ENCODE measurements at regions not wholly inside any gene's neighbourhood (a gene's known extent, or its start where the extent isn't known, plus 50 kb on each side); places are given as distances from the start of the nearest gene placed in this dataset.

- TF ChIP-seq POLR2AphosphoS5 (IDR thresholded peaks at IDR 0.05; ENCODE audit: low read depth, low read length) (no peak), SIN3A (IDR thresholded peaks at IDR 0.05; ENCODE audit: borderline replicate concordance, low read depth, low read length) (no peak), CTCF (IDR thresholded peaks at IDR 0.05) (no peak), TAF1 (IDR thresholded peaks at IDR 0.05; ENCODE audit: borderline replicate concordance, low read depth, low read length) (no peak), MXI1 (IDR thresholded peaks at IDR 0.05; ENCODE audit: low read depth, low read length) (no peak), YY1 (IDR thresholded peaks at IDR 0.05; ENCODE audit: low read depth) (no peak), JUND (IDR thresholded peaks at IDR 0.05) (no peak), FOXJ3 (CRISPR knock-in tag; IDR thresholded peaks at IDR 0.05) (no peak), GABPA (IDR thresholded peaks at IDR 0.05; ENCODE audit: low read depth) (no peak), RXRA (IDR thresholded peaks at IDR 0.05; ENCODE audit: borderline replicate concordance, low read depth) (no peak), REST (IDR thresholded peaks at IDR 0.05; ENCODE audit: low read depth, low read length) (no peak)
- TF ChIP-seq, protein P1, sequence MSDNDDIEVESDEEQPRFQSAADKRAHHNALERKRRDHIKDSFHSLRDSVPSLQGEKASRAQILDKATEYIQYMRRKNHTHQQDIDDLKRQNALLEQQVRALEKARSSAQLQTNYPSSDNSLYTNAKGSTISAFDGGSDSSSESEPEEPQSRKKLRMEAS (IDR thresholded peaks at IDR 0.05; ENCODE audit: low read depth) = no peak
Measured at GRCh38 chr7:82511542-82511941, 68.0 kb upstream of the CACNA2D1 start.
